Choroid plexus epithelial cell (primary cell): ENCODE measurements at regions not wholly inside any gene's neighbourhood (a gene's known extent, or its start where the extent isn't known, plus 50 kb on each side); places are given as distances from the start of the nearest gene placed in this dataset.

ENCODE experiments used
- DNase-seq: peaks from one replicate; pipeline ENCODE4 v3.0.0-alpha.2; 2010; ENCODE audit warnings: low read depth
- H3K4me3 ChIP-seq: 2 replicates; pipeline ENCODE4 v1.5.1; 2011; ENCODE audit warnings: low read depth, mild to moderate bottlenecking, control low read depth, low read length, moderate library complexity
- TF ChIP-seq, protein P1 (sequence below): conservative IDR thresholded peaks from 2 replicates; pipeline ENCODE4 v1.5.1; 2011; ENCODE audit warnings: low read depth, mild to moderate bottlenecking, control low read depth, inconsistent platforms, low read length, moderate library complexity

DNA sequence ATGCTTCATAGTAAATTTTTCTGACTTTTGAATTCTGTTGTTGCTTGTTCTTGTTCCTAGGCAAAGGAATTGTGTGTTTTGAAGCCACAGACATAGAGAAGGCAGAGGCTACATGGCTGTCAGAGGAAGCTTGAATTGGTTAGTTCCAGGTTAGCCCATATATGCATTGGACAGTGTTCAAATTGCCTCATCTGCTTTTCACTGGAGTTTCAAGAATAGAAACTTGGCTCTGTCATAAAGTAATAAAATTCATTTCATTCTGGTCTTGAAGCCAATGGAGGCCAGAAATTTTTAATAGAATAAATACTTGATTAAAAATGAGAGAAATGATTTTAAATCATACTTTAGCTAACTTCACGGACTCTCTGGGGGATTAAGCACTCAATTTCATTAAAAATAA lies 178.0 kb downstream of the YIPF5 start:
- no peak for DNase-seq
- TF ChIP-seq, protein P1, sequence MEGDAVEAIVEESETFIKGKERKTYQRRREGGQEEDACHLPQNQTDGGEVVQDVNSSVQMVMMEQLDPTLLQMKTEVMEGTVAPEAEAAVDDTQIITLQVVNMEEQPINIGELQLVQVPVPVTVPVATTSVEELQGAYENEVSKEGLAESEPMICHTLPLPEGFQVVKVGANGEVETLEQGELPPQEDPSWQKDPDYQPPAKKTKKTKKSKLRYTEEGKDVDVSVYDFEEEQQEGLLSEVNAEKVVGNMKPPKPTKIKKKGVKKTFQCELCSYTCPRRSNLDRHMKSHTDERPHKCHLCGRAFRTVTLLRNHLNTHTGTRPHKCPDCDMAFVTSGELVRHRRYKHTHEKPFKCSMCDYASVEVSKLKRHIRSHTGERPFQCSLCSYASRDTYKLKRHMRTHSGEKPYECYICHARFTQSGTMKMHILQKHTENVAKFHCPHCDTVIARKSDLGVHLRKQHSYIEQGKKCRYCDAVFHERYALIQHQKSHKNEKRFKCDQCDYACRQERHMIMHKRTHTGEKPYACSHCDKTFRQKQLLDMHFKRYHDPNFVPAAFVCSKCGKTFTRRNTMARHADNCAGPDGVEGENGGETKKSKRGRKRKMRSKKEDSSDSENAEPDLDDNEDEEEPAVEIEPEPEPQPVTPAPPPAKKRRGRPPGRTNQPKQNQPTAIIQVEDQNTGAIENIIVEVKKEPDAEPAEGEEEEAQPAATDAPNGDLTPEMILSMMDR = no peak
- no peak overlapping the region for H3K4me3 ChIP-seq

DNA sequence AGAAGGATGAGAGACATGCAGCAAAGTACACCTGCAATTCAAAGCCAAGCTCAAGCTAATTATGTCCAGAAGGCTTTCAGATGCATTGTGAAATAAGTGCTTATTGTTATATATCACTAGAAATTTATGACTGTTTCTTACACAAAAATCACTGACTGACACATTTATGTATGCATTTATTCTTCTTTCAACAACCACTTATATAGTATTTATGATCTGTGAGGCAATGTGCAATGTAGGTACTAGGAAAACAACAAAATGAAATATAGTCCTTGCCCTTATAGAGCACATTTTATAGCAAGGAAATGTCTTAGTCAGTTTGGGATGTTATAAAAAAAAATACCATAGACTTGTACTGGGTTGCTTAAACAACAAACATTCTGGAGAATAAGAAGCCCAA lies 167.6 kb downstream of the YIPF5 start:
- no peak for DNase-seq
- TF ChIP-seq, protein P1 = no peak
- no peak overlapping the region for H3K4me3 ChIP-seq

DNA sequence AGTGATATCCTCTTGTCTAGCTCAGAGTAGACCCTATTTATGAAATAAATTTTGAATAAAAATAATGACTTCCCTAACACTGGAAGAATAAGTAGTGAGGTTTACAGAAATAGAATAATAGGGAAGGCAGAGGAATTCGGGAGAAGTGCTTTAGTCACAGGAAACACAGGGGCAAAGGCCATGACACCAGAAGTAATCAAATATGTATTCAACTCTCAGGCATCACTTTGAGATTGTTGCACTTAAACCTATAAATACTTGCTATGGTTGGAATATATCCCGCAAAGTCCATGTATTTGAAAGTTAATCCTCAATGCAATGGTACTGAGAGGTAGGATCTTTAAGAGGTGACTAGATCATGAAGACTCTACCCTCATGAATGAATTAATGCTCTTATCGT lies 166.8 kb downstream of the YIPF5 start:
- H3K4me3 ChIP-seq = no peak overlapping the region
- no peak for DNase-seq
- TF ChIP-seq, protein P1 = no peak

DNA sequence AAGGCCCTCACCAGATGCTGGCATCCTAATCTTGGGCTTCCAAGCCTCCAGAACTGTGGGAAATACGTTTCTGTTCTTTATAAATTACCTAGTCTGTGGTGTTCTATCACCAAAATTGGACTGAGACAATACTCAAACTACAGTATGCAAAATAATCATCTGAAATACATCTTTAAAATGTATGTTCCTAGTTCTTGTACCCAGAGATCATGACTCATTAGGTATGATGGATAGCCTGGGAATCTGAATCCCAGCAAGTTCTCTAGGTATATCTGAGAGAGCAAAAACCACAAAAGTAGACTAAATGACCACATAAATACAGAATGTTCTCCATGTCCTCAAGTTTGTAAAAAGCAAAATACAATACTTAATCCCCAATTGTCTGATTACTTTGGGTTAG lies 166.3 kb downstream of the YIPF5 start:
- DNase-seq = peak; percentile 25
- TF ChIP-seq, protein P1 = no peak
- no peak overlapping the region for H3K4me3 ChIP-seq

DNA sequence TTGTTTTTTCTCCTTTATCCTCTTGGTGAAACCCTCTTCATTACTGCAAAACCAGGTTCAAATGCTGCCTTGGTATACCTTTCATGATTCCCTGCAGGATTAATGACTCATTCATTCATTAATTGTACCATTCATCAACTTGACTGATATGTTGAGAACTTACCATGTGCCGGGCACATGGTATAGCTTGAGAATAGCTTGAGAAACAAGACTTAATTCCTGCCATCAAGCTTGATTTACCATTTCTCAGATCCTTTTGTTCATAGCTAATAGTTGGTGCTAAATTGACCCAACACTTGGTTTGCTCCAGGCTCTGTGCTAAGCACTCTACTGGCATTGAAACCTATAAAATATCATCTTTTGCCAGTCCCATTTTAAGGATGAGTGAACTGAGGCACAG lies 165.7 kb downstream of the YIPF5 start:
- H3K4me3 ChIP-seq = no peak overlapping the region
- TF ChIP-seq, protein P1 = no peak
- no peak for DNase-seq

DNA sequence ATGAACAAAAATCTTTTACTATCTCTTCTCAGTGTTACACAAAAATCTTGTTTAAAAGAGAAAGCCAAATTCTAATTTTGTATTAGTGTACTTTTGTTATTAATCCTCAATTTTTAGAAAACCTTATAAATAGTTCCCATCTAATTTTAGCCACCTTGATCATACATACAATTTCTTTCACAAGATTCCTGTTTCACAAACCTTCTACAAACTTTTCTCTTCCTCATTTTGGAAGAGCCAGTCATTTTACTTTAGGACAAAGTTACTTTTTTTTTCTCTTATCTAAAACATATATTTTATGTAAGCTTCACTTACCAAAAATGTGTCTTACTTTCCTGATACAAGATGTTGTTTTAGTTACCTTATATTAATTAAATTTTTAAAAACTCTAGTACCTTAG lies 161.3 kb downstream of the YIPF5 start:
- TF ChIP-seq, protein P1 = no peak
- H3K4me3 ChIP-seq = no peak overlapping the region

DNA sequence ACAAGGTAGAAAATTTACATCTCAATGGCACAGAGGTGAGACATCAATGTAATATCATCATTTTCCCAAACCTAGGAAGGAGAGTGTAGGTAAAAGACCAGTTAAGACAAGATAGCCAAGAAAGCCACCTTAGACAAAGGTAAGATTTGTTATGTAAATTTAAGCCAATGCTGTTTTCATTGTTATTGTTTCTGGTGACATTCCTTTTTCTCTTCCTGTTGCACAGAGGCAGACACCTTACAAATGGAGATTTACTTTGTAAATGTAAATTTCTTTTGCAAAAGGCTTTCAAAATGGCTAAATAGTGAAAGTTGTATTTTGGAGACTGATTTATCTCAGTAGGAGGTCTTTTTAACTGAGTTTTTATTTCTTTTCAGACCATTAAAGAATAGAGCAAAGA lies 159.1 kb downstream of the YIPF5 start:
- no peak overlapping the region for H3K4me3 ChIP-seq
- DNase-seq = no peak
- TF ChIP-seq, protein P1 = no peak

More for the DNA sequence above, 161.3 kb downstream of the YIPF5 start:
- DNase-seq = no peak
